ENCODE measurements at regions not wholly inside any gene's neighbourhood (a gene's known extent, or its start where the extent isn't known, plus 50 kb on each side); places are given as distances from the start of the nearest gene placed in this dataset.

DNA sequence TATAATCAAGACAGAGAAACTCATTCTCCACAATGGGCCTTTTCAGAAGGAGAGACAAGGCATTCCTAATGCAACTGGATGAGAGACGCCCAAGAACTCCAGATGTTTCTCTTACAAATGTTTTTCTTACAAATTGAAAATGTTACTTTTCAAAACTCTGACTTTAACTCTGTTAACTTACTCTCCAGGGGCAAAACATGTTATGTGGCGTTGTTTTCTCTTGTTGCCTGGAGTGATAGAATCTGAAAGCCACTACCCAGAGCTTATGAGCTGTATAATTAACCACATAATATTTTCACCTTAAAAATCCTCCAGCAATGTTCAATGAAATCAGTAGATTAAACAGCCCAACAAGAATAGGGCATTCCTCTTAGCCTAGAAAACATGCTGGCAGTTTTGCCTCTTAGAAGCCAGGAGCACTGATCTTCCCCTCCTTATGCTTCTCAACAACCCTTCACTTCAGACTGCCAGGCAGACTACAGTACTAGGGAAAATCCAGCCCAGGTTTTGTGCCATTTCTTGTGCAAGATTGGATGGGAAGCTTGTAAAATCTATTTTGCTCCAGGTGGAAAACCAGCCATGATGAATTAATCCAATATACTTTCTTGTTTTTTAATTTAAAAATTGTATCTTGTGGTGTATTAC lies 186.7 kb upstream of the GADL1 start:
- peaks cover 2% of the 10 kb centered on the region; the same call in 1 of the 2 replicates for H3K27me3 Mint-ChIP-seq (ENCODE audit: insufficient read depth)
- H3K36me3 Mint-ChIP-seq (ENCODE audit: low read depth), result no peaks in the 10 kb centered on the region
- peaks cover 47% of the 10 kb centered on the region for H3K4me1 Mint-ChIP-seq (ENCODE audit: low read depth)
- no peak for TF ChIP-seq CTCF (IDR thresholded peaks at IDR 0.05)
- H3K4me3 Mint-ChIP-seq, result no peak overlapping the region
- DNase-seq, result no peak
- no peaks in the 10 kb centered on the region for H3K9me3 Mint-ChIP-seq
- no peak overlapping the region for H3K27ac Mint-ChIP-seq

GRCh38 chr3:31086148-31086547 lies 191.7 kb upstream of the GADL1 start:
- no peak for DNase-seq
- H3K4me1 Mint-ChIP-seq (ENCODE audit: low read depth), result no peaks in the 10 kb centered on the region
- H3K36me3 Mint-ChIP-seq (ENCODE audit: low read depth), result no peaks in the 10 kb centered on the region
- no peak overlapping the region for H3K27ac Mint-ChIP-seq
- H3K4me3 Mint-ChIP-seq, result no peak overlapping the region
- peaks cover 2% of the 10 kb centered on the region for H3K27me3 Mint-ChIP-seq (ENCODE audit: insufficient read depth)
- H3K9me3 Mint-ChIP-seq, result no peaks in the 10 kb centered on the region
- no peak for TF ChIP-seq CTCF (IDR thresholded peaks at IDR 0.05)

DNA sequence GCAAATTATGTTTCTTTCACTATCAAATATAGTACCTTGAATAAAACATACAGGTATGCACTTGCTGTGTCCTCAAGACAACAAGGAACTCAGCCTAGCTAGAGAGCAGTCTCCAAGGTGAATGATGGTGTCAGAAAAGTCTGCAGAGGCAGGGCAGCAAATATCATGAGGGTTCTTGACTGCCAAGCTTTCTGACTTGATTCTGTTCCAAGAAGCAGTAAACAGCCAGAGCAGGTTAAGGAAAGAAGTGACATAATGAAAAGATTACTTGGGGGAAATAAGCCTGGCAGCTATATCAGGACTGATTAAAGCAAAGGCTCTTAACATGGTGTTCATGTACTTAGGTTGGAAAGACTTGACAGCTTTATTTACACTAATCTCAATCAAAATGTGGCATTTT lies 192.2 kb upstream of the GADL1 start:
- Mint-ChIP-seq H3K4me1 (ENCODE audit: low read depth) (no peaks in the 10 kb centered on the region), H3K9me3 (no peaks in the 10 kb centered on the region), H3K4me3 (no peak overlapping the region), H3K27me3 (ENCODE audit: insufficient read depth) (peaks cover 2% of the 10 kb centered on the region), H3K36me3 (ENCODE audit: low read depth) (no peaks in the 10 kb centered on the region), H3K27ac (no peak overlapping the region)
- no peak for DNase-seq
- TF ChIP-seq CTCF (IDR thresholded peaks at IDR 0.05), result no peak

DNA sequence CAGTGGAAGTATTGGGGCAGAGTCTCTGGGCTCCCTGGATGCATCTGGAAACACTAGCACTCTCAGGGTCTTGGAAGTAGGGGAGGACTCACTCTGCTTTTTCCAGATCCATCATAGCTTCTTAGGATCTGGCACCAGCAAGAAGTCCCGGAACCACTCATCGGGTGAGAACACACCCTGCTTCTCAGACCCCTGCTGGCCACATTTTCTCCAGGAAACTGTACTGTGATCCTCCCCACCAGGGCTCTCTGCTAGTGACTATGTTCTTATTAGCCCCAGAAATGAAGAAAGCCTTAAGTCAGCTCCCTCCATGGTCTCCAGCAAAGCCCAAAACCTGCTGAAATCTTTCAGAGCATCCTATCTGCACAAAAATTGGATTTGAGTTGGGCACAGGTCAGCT lies 197.3 kb upstream of the GADL1 start:
- Mint-ChIP-seq H3K27me3 (ENCODE audit: insufficient read depth) (no peaks in the 10 kb centered on the region; the same call in 1 of the 2 replicates), H3K36me3 (ENCODE audit: low read depth) (no peaks in the 10 kb centered on the region), H3K4me3 (no peak overlapping the region), H3K4me1 (ENCODE audit: low read depth) (peaks cover 16% of the 10 kb centered on the region), H3K27ac (no peak overlapping the region), H3K9me3 (no peaks in the 10 kb centered on the region)
- DNase-seq, result no peak
- no peak for TF ChIP-seq CTCF (IDR thresholded peaks at IDR 0.05)

DNA sequence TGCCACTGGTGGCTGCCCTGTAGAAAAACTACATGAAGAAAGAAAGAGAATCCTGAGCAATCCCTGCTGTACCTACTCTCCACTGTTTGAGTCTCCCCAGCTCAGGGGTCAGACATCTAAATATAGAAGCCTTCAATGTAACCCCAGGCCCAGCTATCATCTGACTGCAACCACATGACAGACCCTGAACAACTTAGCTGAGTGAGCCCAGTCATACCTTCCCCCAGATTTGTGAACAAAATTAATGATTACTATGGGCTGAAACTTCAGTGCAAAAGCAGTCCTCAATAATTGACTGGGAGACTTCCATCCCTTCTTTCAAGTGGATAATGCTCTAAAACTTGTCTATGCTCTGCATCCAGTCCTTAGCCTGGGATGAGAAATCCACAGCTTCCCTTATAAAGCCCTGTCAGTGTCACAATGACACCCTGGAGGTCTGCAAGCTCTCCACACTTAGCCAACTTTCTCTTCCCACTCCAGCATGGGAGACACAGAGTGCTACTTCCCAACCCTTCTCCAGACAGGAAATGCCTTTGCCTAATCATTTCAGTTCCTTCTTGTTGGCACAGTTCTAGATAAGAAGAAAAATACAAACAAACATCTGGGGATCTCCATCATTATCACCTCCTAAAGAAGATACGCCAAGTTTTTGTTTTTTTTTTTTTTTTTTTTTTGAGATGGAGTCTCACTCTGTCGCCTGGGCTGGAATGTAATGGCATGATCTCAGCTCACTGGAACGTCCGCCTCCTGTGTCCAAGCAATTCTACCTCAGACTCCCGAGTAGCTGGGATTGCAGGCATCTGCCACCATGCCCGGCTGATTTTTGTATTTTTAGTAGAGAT lies 198.5 kb upstream of the GADL1 start:
- no peaks in the 10 kb centered on the region for H3K9me3 Mint-ChIP-seq
- peaks cover 16% of the 10 kb centered on the region for H3K4me1 Mint-ChIP-seq (ENCODE audit: low read depth)
- no peaks in the 10 kb centered on the region for H3K36me3 Mint-ChIP-seq (ENCODE audit: low read depth)
- no peak for TF ChIP-seq CTCF (IDR thresholded peaks at IDR 0.05)
- no peaks in the 10 kb centered on the region; the same call in 1 of the 2 replicates for H3K27me3 Mint-ChIP-seq (ENCODE audit: insufficient read depth)
- DNase-seq, result no peak
- no peak overlapping the region for H3K27ac Mint-ChIP-seq
- H3K4me3 Mint-ChIP-seq, result no peak overlapping the region
